Left cardiac atrium (tissue), 4 donors: ENCODE measurements at regions not wholly inside any gene's neighbourhood (a gene's known extent, or its start where the extent isn't known, plus 50 kb on each side); places are given as distances from the start of the nearest gene placed in this dataset.

Source experiments
- ATAC-seq, 2 donors: fragments of 200-7000 bp; cut with Tn5 transposase; one replicate each; pipeline ENCODE4 v1.9.1; 2020; ENCODE audit warnings: mild to moderate bottlenecking in 2 of 2, moderate library complexity in 2 of 2
- DNase-seq: peaks from one replicate; pipeline ENCODE4 v3.0.0-alpha.2; 2020
- intact Hi-C, 2 donors: fragments of 100-400 bp; cut with DNase I; formaldehyde crosslinking; loops; one replicate each; pipeline versions ENCODE4 v1.14.1 to v1.15.1; 2022 to 2023
- donor health status: DM: no; HTN: yes; CAD: no.
- donor health status: DM: no; HTN: yes; CAD: no; lungs with severe emphysema.
- donor health status: DM: yes; HTN: yes; CAD: no.
- donor health status: Dilated cardiomyopathy.

DNA sequence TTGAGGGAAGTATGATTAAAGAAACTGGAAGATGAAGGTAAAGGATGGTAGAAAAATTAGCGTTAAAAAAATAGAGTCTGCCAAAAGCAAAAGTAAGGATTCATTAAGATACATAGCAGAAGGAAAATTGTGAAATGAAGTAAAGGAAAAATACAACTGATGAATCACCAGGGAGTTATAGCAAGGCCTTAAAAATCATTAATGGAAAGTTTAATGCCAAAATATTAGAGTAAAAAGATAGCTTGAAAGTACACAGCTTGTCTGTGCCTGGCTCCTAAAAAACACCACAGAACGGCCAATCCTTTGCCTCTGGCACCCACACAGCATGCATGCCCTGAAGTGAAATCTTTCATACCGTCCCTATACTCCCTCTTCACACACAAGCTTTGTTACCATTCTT lies 66.9 kb upstream of the APOBEC4 start:
- ATAC-seq (peak in 1 of 2 donors; percentile 74), DNase-seq (no peak)
- intact Hi-C loops, result loop anchor here in 1 of 2 donors (10.0 kb wide), 1 partner anchor 55 kb away; no protein-coding TSS in a partner anchor

DNA sequence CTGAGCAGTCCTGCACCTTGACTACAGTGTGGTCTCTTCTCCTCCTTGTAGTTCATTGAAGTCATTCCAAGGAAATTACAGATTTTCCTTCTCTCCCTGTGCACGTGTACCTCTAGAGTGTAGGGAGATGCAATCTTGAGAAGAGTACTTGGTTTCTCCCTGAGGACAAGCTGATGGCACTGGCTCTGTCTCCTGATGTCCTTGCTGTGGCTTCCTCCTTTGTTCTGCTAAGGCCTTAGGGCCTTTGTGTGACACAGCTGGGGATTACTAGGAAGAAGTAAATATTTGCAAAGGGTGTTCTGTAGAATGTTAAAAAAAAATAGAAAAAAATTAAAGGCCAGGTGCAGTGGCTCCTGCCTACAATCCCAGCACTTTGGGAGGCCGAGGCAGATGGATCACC lies 66.2 kb upstream of the APOBEC4 start:
- intact Hi-C loops, result no loop called here
- ATAC-seq (no peak), DNase-seq (no peak)

DNA sequence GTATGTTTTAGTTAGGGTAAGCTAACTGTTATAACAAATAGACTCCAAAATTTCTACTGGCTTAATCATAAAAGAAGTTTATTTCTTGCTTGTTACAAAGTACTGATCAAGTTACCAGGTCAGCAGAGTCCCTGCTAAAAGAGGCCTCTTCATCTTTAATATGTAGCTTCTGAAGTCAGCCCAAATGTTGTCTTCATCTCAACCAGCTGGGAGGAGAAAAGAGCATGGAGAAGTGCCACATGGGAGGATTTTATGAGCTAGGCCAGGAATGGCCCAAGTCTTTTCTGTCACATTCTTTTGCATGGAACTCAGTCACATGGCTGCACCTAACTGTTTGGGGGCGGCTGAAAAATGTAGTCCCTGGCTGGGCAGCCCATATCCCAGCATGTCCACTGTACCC lies 63.2 kb upstream of the APOBEC4 start:
- no peak for ATAC-seq
- intact Hi-C loops, result no loop called here

DNA sequence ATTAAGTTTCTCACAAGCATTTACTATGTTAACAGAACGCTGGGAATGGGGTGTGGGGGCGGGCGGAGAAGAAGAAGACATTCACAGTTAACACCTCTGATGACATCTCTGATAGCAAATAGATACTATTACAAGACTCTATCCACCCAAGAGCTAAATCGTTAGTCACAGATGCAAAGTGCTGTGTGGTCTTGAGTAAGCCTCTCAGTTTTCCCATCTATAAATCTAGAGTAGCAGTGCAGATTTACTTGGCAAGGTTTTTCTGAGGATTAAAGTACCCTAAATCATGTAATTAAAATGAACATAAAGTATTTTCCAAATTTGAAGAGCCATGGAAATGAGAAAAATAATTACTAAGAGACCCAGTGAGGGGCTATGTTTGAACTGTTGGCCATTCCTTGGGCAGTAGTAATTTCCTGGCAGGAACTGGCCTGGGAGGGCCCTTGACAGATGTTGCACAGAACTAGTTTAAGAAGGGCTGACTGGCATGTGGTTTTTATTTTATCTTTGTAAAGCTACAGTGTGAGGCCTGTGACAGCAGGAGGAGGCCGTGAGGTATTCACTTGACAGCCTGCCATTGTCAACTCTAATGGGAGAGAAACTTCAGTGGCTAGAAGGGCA lies 58.7 kb upstream of the APOBEC4 start:
- ATAC-seq (peak; percentile 87 to 90), DNase-seq (peak; percentile 31)
- intact Hi-C loops, result no loop called here

More for the DNA sequence above, 63.2 kb upstream of the APOBEC4 start:
- no peak for DNase-seq

DNA sequence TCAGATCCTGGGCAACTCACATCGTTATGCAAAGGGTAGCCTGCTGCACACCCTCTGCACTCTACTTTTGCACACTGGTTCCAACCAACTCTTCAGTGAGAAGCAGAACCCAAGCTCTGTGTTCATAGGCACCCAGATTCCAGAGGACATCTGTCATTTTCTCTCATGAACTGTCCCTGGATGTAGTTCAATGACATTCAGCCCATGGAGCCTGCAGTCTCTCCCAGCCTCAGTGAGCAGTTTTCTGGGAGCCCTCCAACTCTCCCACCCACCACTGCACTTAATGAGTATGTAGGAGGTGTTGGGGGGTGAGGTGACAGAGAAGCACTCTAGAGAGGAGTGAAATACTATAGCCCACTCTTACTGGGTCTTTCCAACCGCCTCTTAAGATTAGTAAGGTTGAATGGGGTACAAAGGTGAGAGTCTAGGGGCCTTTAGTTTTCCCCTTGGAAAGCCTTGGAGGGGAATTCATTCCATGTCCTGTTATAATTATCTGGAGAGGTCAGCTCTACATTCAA lies 58.1 kb upstream of the APOBEC4 start:
- intact Hi-C loops, result no loop called here
- DNase-seq, result no peak
- ATAC-seq, result peak; percentile 24 to 49

DNA sequence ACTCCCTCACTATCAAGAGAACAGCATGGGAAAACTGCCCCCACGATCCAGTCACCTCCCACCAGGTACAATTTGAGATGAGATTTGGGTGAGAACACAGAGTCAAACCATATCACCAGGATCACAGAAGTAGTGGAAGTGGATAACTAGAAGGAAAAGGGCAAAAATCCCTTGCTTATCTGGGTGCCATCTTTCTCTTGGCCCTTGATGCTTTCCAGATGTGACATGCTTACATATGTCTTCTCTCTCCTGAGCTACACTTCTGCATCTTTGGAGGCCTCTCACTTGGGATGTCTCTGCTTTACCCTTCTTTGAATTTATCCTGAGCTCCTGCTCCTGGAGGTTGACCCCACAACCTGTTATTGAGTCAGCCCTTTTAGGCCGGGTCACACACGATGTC lies 57.6 kb upstream of the APOBEC4 start:
- ATAC-seq (no peak), DNase-seq (no peak)
- intact Hi-C loops, result no loop called here

DNA sequence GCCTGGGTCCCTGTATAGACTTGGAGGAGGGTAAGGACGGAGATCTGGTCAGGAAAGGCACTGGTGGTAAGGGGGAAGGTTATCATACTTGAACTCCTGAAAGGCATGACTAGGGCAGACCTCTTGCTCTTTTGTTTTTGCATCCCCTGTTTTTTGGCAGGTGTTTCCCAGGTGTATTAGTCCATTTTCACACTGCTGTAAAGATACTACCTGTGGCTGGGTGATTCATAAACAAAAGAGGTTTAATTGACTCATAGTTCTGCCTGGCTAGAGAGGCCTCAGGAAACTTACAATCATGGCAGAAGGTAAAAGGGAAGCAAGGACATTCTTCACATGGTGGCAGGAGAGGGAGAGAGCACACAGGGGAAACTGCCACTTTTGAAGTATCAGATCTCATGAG lies 57.2 kb upstream of the APOBEC4 start:
- ATAC-seq, result no peak
- intact Hi-C loops, result no loop called here
- DNase-seq, result no peak

DNA sequence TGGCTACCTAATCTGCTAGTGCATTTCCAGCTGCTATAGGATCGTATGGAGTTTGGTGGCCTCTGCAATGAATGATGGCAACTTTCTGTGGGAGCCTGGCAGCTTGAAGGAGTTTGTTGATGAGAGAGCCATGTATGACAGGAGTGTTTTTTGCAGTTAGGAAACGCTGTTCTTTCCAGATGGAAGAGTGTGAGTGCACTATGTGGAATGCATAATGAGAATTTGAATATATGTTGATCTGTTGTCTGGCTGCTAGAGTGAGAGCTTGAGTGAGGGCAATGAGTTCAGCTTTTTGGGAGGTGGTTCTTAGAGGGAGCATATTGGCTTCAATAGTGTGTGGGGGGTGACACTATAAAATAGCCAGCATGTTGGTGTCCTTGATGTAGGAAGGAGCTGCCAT lies 51.0 kb upstream of the APOBEC4 start:
- intact Hi-C loops, result no loop called here
- ATAC-seq (no peak), DNase-seq (no peak)
